HG03521 (cell line): ENCODE measurements at regions not wholly inside any gene's neighbourhood (a gene's known extent, or its start where the extent isn't known, plus 50 kb on each side); places are given as distances from the start of the nearest gene placed in this dataset.
"Not testable (repeated sequence)": the region's sequence is repeated elsewhere in the genome, so short reads cannot be mapped to it uniquely, and the experiment has no call there.

Experiments
- ATAC-seq: cut with Tn5 transposase; IDR thresholded peaks from one replicate; pipeline ENCODE4 v1.9.1; 2021; ENCODE audit warnings: mild to moderate bottlenecking, moderate library complexity; ENCODE audit not compliant: unreplicated experiment

- ATAC-seq = no peak
Measured at GRCh38 chr2:217360111-217360510, 500.2 kb upstream of the TNP1 start.

DNA sequence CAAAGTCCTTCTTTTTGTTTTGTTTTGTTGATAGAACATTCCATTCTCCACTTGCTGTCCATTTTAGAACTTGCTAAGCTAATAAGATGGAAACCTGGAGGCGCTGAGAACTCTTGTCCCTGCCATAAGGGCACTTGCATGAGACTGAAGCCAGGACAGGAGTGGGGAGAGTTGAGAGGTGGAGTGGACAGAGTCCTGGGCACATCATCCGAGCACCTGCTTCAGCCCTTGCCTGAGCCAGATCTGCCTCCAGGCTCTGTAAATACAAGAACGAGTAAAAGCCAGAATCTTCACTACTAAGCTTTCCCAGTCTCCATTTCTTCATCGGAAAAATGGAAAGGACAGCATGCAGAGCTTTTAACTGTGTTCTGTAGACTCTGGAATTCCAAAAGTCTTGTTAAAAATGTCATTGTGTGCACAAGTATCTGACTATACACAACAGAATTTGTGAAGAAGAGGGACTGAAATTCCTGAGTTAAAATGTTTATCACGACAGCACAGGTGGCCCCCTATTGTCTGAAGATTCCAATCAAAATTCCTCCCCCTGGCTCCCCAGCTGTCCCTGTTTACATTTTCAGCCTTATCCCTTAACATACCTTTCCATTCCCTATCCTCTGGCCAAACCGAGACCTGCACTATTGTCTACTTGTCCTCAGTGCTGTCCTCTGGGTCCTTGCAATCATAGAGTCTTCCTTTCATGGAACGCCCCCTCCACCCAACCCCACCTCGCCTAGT lies 498.2 kb upstream of the TNP1 start:
- ATAC-seq = no peak

- ATAC-seq = no peak
Measured at GRCh38 chr2:217356781-217357180, 496.9 kb upstream of the TNP1 start.

GRCh38 chr2:217356142-217356541 lies 496.3 kb upstream of the TNP1 start:
- ATAC-seq = no peak

DNA sequence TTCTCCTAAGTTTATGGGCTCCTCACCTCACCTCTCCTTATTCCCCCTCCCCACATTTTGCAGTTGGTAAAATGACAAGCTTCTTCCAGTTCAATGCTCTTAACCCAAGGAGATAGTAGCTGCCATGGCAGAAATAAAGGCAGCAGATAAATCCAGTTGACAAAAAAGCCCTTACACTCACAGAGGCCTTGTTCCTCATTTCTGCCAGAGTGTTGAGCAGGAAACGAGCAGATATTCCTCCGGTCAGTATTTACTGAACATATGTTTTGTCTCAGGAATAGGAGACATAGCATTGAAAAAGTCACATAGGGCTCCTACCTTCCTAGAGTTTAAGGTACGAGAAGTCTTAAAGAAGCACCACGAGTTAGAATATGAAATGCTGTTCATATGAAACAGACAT lies 493.7 kb upstream of the TNP1 start:
- no peak for ATAC-seq

GRCh38 chr2:217351378-217351777 lies 491.5 kb upstream of the TNP1 start:
- no peak for ATAC-seq

- ATAC-seq = no peak
Measured at GRCh38 chr2:217349251-217349650, 489.4 kb upstream of the TNP1 start.

- not testable (repeated sequence) for ATAC-seq
Measured at GRCh38 chr2:217347630-217348029, 487.8 kb upstream of the TNP1 start.

DNA sequence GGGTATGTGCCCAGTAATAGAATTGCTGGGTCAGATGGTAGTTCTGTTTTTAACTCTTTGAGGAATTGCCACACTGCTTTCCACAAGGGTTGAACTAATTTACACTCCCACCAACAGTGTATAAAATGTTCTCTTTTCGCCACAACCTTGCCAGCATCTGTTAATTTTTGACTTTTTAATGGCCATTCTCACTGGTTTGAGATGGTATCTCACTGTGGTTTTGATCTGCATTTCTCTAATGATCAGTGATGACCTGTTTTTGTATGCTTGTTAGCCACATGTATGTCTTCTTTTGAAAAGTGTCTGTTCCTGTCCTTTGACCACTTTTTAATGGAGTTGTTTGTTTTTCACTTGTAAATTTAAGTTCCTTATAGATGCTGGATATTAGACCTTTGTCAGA lies 486.2 kb upstream of the TNP1 start:
- not testable (repeated sequence) for ATAC-seq

DNA sequence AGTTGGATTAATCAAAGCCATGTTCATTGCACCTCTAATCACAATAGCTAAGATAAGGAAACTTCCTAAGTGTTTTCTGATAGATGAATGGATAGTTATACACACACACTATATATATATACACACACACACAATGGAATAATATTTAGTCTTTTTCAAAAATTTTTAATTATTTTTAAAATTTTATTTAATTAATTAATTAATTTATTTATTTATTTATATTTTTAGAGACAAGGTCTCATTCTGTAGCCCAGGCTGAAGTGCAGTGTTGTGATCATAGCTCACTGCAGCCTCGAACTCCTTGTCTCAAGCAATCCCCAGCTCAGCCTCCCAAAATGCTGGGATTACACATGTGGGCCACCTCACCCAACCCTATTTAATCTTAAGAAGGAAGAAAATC lies 481.0 kb upstream of the TNP1 start:
- no peak for ATAC-seq

DNA sequence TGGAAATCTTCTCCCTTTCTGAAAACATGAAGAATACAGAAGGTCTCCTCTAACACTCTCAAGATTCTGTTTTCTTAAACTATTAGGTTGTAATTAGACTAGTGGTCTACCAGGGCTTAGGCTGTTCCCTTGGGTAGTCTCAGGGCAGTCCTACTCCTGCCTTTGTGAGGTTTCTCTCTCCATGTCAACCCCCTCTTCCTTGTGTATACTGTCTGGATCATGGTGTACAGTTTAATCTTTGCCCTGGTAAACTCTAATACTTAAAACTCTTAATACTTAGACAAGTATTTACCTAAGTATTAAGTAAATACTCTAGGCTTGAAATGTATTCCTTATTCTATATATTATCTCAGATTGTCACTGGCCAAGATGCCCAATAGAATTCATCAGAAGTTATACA lies 480.3 kb upstream of the TNP1 start:
- ATAC-seq = no peak

DNA sequence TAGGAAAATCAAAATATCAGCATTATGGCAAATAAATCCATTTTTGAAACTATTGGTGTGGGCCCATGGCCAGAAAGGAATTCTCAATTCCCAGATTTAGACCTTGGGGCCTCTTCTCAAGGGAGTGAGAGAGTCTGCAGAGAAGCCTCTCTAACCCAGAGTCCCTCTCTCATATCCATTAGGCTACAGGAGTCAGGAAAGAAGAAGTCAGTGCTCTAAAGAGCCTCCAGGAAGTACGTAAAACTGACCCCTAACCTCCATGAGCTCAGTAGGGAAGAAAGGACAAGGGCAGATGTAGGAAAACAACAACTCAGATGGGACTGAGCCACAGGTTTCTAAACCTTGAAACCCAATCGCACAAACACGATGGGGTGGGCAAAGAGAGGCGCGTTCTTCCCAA lies 479.9 kb upstream of the TNP1 start:
- no peak for ATAC-seq

- ATAC-seq = no peak
Measured at GRCh38 chr2:217338306-217338916, 478.5 kb upstream of the TNP1 start.

DNA sequence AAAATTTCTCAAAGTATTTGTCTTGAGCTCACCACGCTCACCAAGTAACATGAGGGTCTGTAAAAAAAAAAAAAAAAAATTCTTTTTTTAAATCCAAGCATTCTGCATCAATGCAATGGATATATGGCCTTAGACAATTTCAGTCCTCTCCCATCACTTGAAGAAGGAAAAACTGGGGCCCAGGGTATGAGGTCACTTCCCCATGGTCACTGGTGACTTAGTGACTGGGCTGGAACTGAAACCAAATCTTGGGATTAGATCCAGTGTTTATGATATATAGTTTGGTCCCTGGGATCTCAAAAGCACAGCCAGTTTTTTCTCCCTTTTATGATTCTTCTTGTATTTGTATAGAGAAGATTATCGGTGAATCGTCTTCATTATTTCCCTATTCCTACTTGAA lies 477.9 kb upstream of the TNP1 start:
- ATAC-seq = no peak

DNA sequence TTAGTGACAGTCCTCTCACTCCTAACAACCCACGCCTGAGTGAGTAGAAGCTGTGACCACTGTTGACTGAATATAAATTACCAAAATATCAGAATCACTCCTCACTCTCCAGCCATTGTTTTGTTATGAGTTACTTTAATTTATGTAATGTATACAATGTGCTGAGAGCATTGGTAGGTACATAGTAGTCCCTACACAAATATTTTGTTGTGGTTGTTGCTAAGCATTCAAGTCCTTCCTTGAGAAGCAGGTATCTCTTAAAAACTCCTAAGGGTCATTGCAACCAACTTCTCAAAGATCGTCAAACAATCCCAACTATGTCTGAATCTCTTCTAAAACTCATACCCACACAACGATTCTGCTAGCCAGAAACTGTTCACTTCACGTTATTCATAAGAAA lies 476.8 kb upstream of the TNP1 start:
- no peak for ATAC-seq

DNA sequence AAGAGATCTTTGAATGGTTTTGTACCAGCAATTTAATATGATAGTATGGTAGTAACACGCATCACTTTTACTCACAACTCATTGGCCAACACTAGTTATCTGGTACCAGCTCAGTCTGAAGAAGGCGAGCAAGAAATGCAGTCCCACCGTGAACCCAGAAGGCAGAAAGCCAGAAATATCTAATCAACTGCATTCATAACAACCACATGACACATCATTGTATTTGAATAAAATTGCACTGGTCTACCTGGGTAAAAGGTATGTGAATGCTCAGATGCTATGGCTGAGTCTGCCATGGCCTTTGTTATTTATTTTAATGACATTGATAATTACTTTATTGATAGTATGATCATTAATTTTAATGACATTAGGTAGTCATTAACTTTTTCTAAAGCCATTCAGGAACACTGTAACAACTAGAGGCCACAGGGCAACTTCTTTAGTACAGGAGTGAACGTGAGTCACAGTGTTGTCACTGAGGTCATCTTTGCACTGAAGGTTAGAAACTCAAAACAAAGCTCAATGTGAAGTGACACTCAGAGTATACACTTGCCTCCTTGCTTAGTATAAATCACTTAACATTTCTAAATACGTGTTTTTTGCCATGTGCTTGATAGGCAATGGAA lies 475.6 kb upstream of the TNP1 start:
- no peak for ATAC-seq

- ATAC-seq = no peak
Measured at GRCh38 chr2:217334561-217334960, 474.7 kb upstream of the TNP1 start.

DNA sequence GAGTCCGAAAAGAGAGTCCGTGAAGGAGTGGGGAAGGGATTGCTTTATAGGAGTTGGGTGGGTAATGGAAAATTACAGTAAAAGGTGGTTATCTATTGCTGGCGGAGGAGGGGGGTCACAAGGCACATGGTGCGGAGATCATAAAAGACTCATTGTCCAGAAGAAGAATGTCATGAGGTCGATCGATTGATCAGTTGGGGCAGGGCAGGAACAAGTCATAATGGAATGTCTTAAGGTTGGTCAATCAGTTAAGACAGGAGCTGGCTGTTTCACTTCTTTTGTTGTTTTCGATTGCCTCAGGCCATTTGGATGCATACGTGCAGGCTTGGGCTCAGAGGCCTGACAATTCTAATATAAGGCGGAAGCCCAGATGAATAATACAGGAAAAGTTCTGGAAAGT lies 473.0 kb upstream of the TNP1 start:
- no peak for ATAC-seq

- no peak for ATAC-seq
Measured at GRCh38 chr2:217332417-217332791, 472.5 kb upstream of the TNP1 start.

GRCh38 chr2:217331523-217332416 lies 471.9 kb upstream of the TNP1 start:
- ATAC-seq = no peak

- no peak for ATAC-seq
Measured at GRCh38 chr2:217330647-217331046, 470.8 kb upstream of the TNP1 start.
